ENCODE measurements at regions not wholly inside any gene's neighbourhood (a gene's known extent, or its start where the extent isn't known, plus 50 kb on each side); places are given as distances from the start of the nearest gene placed in this dataset.
"Not testable (repeated sequence)": the region's sequence is repeated elsewhere in the genome, so short reads cannot be mapped to it uniquely, and the experiment has no call there.

GRCh38 chr12:33536431-33536830 lies 96.8 kb upstream of the SYT10 start:
- in situ Hi-C loops (cut with MboI; ENCODE audit: low pct_unique_long_range_greater_than_20kb, low sequenced_read_pairs, unreplicated experiment) = no loop called here

GRCh38 chr12:33546004-33546403 lies 106.4 kb upstream of the SYT10 start:
- in situ Hi-C loops (cut with MboI; ENCODE audit: low pct_unique_long_range_greater_than_20kb, low sequenced_read_pairs, unreplicated experiment) = no loop called here
- no peak for TF ChIP-seq CTCF (IDR thresholded peaks at IDR 0.05; ENCODE audit: extremely low read depth, insufficient read depth, missing control alignments)
- DNase-seq (ENCODE audit: low spot score) = no peak

More at GRCh38 chr12:33536431-33536830, 96.8 kb upstream of the SYT10 start:
- no peak for TF ChIP-seq CTCF (IDR thresholded peaks at IDR 0.05; ENCODE audit: extremely low read depth, insufficient read depth, missing control alignments)
- no peak for DNase-seq (ENCODE audit: low spot score)

DNA sequence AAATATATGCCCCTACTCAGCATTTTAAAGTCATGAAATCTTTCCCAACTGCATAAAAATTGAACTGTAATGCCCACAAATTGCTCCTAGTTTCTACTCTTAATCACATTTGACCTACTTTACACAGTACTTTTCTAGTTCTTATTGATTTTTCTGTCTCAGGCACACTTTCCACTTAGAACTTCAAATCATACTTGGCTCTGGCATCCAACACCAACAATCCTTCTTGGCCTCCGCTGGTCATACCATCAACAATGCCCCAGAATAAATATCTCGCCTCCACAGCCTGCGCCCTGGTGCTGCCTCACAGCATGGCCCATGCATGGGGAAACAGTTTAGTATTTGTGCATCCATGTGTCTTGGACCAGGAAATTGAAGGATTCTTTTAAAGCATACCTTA lies 107.5 kb upstream of the SYT10 start:
- no peak for TF ChIP-seq CTCF (IDR thresholded peaks at IDR 0.05; ENCODE audit: extremely low read depth, insufficient read depth, missing control alignments)
- no peak for DNase-seq (ENCODE audit: low spot score)
- in situ Hi-C loops (cut with MboI; ENCODE audit: low pct_unique_long_range_greater_than_20kb, low sequenced_read_pairs, unreplicated experiment) = no loop called here

DNA sequence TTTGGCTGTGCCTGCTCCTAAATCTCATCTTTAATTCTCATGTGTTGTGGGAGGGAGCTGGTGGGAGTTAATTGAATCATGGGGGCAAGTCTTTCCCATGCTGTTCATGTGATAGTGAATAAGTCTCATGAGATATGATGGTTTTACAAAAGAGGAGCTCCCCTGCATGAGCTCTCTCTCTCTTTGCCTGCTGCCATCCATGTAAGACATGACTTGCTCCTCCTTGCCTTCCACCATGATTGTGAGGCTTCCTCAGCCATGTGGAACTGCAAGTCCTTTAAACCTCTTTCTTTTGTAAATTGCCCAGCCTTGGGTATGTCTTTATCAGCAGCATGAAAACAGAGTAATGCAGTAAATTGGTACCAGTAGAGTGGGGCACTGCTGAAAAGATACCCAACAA lies 110.6 kb upstream of the SYT10 start:
- DNase-seq (ENCODE audit: low spot score); in situ Hi-C loops (cut with MboI; ENCODE audit: low pct_unique_long_range_greater_than_20kb, low sequenced_read_pairs, unreplicated experiment): not testable (repeated sequence)

DNA sequence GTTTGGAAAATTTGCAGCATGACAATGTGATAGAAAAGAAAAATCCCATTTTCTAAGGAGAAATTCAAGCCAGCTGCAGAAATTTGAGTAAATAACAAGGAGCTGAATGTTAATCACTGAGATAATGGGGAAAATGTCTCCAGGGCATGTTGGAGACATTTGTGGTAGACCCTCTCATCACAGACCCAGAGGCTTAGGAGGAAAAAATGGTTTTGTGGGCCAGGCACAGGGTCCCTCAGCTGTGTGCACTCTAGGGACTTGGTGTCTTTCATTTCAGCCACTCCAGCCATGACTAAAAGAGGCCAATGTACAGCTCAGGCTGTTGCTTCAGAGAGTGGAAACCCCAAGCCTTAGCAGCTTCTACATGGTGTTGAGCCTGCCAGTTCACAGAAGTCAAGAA lies 111.4 kb upstream of the SYT10 start:
- TF ChIP-seq CTCF (IDR thresholded peaks at IDR 0.05; ENCODE audit: extremely low read depth, insufficient read depth, missing control alignments) = no peak
- no peak for DNase-seq (ENCODE audit: low spot score)
- in situ Hi-C loops (cut with MboI; ENCODE audit: low pct_unique_long_range_greater_than_20kb, low sequenced_read_pairs, unreplicated experiment) = no loop called here

GRCh38 chr12:33555128-33555527 lies 115.5 kb upstream of the SYT10 start:
- in situ Hi-C loops (cut with MboI; ENCODE audit: low pct_unique_long_range_greater_than_20kb, low sequenced_read_pairs, unreplicated experiment) = no loop called here
- DNase-seq (ENCODE audit: low spot score) = no peak
- no peak for TF ChIP-seq CTCF (IDR thresholded peaks at IDR 0.05; ENCODE audit: extremely low read depth, insufficient read depth, missing control alignments)

- in situ Hi-C loops (cut with MboI; ENCODE audit: low pct_unique_long_range_greater_than_20kb, low sequenced_read_pairs, unreplicated experiment) = no loop called here
- no peak for TF ChIP-seq CTCF (IDR thresholded peaks at IDR 0.05; ENCODE audit: extremely low read depth, insufficient read depth, missing control alignments)
- no peak for DNase-seq (ENCODE audit: low spot score)
Observed at GRCh38 chr12:33560653-33561208, 121.1 kb upstream of the SYT10 start.
